ENCODE measurements at regions not wholly inside any gene's neighbourhood (a gene's known extent, or its start where the extent isn't known, plus 50 kb on each side); places are given as distances from the start of the nearest gene placed in this dataset.

- DNase-seq: no peak
Observed at GRCh38 chr15:70547846-70548487, 215.4 kb downstream of the UACA start.

DNA sequence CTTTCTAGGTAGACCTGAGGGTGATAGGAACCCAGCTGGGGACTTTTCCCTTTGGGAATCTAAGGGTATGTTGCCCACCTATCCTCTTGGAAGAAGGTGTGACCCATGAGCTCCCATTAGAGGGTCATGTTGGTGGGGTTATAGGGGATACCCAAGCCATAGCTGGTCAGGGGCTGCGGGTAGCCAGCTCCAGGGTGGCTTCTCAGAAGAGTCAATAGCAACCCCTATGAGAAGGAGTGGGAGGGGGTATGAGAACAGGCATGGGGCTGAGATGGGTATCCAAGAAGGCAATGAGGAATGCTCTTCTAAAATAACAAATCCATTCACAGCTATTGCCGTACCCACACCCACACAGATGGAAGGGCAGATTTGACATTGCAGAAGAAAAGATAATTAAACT, 217.8 kb downstream of the UACA start:
- no peak for DNase-seq

DNA sequence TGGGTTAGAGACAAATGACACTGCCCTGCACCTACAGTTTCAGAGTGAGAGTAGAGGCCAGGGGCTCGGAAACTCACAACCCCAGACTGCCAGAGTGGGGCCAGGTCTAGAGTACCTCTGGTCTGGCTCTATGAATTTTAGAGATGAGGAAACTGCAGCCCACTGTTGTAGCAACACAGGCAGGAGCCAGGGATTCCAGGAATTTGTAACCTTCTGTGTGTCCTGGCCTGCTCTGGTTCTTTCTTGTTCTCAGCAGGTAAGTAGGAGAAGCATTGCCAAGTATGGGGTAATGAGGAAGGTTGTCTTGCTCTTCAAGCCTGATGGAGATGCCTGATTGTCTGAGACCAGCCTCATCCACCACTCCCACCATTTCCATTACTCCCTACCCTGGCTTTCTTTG, 221.8 kb downstream of the UACA start:
- no peak for DNase-seq

DNA sequence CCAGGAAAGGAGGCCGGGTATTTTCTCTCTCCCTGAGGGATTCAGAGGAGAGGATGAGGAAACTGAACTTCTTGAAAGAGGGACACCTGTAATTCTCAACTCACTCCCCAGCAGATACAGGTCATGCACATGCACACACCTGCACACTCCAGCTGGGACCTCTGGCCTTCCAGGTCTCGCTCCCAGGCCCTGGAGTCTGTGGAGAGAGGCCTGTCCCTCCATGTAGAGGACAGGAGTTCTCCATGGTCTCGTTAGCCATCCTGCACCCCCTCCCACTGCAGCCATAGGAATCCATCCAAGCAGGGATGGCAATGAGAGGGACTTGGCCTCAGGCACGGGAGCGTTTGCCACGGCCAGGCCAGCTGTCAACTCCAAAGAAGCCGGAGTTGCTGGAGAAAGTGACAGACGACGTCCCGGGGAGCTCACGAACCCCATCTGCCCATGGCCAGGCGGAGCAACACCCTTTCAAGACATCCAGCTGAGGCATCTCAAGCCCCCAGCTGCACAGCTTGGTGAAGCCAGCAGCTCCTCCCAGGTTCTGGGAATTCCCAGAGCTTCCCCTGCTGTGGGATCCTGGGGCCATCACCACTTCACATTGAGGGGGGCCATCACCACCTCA, 223.3 kb downstream of the UACA start:
- peak; percentile 68 to 89 for DNase-seq

DNA sequence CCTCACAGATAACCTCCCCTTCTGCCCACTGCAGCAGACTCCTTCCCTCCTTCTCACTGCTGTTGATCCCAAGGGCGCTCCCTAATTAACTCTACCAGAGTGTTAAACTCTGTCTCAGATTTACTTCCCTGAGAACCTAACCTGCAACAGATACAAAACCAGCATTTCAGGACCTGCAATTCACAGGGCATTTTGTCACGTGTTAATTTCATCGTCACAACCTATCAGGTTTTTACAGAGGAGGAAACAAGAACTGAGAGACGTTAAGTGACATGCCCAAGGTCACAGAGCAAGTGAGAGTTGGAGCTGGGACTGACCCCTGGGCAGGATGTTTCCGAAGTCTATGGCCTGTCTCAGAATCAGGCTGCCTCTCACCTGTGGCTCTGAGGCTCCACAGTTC, 223.9 kb downstream of the UACA start:
- DNase-seq: no peak

DNA sequence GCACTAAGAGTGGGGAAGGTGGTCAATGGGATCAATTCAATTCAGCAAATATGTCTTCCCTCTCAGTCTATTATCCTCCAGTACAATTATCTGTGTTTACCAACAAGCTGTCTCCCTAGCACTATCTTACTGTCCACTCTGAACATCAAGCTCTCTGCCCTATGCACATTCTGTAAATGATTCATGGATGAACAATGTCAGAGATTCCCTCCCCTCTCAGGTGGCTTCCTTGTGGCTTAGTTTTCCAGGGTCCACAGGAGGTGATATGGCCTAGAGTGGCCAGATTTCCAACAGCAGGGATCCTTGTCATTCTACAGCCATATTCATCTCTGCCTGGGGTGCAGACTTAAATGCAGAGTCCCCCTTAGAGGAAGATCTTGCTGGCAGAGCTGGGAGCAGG, 225.1 kb downstream of the UACA start:
- no peak for DNase-seq

- no peak for DNase-seq
Observed at GRCh38 chr15:70535955-70536338, 227.4 kb downstream of the UACA start.

GRCh38 chr15:70535071-70535954, 228.0 kb downstream of the UACA start:
- no peak for DNase-seq

- DNase-seq: no peak
Observed at GRCh38 chr15:70533931-70534742, 229.2 kb downstream of the UACA start.

DNA sequence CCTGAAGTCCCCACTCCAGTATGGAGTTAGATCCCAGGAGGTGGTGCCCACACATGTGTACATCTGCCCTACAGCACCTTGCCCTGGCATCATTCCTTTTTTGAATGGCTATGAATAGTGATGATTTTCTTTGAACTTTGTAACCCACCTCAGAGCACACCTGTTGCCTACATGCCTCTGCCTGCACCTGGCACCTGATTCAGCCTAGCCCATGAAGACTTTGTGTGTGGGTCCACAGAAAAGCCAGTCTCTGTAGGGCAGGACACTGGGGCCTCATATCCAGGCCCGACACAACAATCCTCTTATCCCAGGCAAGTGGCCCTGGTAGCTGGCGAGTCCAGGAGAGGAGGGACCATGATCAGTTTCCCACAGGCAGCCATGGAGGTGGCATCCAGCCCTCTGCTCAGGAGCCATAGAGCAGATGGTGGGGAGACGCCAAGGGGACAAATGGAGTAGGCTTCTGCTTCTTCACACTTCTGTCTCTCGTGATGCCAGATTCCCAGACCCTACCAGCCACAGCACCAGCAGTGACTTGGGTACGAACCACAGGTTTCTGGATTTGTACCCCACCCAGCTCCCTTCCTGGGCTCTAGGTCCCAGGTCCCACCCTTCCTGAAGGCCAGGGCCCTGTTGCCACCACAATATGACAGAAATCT, 230.7 kb downstream of the UACA start:
- DNase-seq: no peak

- DNase-seq: peak in 1 of 2 experiments; percentile 45
Observed at GRCh38 chr15:70531576-70531975, 231.8 kb downstream of the UACA start.

DNA sequence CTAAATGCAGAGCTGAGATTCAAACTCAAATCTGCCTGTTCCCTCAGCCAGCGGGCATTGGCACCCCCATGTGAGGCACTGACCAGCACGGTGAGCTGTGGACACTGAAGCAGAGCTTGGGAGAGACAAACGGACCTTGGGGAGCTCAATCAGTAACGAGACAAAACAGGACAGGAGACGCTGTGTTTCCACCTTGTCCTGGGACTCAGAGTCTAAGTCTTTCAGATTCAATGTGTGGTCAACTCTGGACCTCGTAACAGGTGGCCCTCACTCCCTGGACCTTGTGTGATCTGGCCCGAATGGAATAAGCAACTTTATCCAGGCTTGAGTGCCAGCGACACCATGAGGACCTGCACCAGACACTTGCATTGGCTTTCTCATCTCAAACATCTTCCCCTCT, 232.5 kb downstream of the UACA start:
- DNase-seq: no peak

- DNase-seq: no peak
Observed at GRCh38 chr15:70530503-70530902, 232.9 kb downstream of the UACA start.

DNA sequence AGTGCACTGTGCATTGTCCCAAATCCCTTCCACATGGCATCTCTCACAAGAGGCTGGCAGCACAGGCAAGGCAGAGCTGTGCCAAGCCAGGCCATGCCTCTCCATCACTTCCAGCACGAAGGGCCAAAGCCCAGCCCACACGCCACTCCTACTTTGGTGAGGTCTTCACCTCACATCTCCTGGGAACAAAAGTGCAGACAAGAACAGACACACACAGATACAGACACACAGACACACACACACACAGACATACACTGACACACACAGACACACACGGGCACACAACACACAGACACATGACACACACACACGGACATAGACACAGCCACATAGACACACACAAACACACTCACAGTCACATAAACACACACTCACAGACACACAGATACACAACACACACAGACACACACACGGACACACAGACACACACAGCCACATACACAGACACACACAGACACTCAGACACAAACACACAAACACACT, 233.3 kb downstream of the UACA start:
- DNase-seq: no peak

DNA sequence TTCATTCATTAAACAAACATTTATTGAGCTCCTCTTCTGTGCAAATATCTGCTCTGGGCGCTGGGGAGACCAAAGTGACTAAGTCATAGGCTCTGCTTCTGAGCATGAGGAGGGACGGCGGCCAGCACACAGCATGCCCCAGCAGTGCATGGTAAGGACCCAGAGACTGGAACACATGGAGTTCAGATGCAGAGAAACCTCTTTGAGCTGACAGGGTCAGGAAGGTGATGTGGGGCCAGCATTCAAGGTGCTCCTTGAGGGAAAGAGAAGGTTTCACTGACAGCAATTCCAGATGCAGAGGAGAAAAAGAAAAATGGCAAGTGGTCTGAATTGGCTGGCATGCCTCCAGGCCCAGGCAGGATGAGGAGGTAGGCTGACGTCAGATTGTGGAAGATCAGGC, 234.5 kb downstream of the UACA start:
- DNase-seq: no peak

DNA sequence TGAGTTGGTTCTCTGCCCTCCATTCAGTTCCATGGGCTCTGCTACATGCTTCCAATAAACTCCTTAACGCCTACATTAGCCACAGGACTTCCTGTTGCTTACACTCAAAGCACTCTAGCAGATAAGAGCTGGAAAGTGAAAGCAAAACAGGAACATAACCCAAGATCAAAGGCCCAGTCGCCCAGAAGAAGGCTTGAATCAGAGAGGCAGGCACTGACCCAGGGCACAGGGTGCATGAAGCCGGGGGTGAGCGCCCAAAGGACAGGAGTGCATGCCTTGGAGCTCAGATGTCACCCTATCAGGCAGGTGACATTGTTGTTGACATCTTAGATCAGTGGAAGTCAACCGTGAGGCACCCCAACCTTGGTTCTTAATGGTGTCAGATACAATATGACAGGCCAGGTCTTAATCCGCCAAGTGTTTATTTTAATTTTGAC, 235.1 kb downstream of the UACA start:
- DNase-seq: no peak

DNA sequence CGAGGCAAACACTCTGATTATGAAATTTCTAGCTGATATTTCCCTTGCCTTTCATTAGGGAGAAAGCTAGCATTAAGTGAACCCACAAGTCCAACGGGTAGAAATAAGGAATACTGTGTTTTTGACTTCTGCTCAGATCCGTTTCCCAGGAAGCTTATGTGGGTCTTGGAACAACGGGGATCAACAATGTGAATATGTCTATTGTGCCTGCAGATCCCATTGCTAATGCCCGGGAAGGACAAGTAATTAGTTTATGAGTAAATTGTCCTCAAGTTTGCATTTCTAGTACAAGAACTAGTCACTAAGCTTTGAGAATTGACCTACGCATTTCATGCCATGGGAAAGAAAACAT, 236.4 kb downstream of the UACA start:
- DNase-seq: peak in 1 of 2 experiments; percentile 39

DNA sequence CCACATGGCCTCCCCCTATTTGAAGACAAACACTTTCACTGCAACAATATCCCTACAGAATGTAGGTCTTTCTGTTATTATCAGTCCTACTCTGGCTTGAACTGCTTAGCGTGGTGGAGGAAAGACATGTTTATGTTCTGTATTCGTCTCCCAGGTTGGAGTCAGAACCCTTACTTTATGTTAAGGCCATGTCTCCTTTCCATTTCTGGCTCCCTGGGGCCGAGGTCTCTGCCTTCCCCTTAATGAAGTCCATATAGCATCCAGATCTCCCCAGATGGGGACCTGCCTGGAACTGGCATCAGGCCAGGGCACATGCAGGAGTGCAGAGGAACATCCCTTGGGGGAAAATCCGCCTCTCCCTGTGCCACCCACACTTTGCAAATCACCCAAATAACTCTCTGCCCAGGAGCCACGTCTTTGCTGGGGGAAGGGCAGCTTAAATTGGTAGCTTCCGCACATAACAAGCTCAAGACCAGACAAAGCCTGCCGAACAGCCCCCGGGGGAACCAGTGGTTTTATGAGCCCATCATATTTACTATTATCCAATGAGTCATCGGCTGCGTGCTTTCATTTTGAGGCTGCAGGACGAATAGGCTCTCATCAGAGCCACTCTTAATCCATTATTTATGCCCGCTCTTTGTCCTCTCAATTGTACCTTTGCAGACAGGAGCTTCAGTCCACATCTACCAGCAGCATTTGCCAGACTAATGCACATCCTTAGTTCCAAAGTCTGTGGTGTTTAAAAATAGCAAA, 237.0 kb downstream of the UACA start:
- peak; percentile 87 to 96 for DNase-seq

GRCh38 chr15:70525551-70525950, 237.8 kb downstream of the UACA start:
- no peak for DNase-seq

GRCh38 chr15:70524470-70524869, 238.9 kb downstream of the UACA start:
- peak; percentile 95 to 99 for DNase-seq

GRCh38 chr15:70523616-70524015, 239.7 kb downstream of the UACA start:
- no peak for DNase-seq

DNA sequence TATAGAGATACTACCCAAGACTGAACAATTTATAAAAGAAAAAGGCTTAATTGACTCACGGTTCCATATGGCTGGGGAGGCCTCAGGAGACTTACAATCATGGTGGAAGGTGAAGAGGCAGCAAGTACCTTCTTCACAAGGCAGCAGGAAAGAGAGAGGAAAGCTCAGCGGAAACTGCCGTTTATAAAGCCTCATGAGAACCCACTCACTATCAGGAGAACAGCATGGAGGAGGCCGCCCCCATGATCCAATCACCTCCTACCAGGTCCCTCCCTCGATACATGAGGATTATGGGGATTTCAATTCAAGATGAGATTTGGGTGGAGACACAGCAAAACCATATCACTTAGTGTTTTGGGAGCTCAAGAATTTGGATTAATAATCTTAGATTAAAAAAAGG, 240.2 kb downstream of the UACA start:
- no peak for DNase-seq

Data from NCI-H524 (cell line).